GM12878 (cell line): ENCODE measurements at regions not wholly inside any gene's neighbourhood (a gene's known extent, or its start where the extent isn't known, plus 50 kb on each side); places are given as distances from the start of the nearest gene placed in this dataset.

ENCODE experiments used
- ATAC-seq: fragments of 200-7000 bp; cut with Tn5 transposase; 3 replicates; pipeline ENCODE4 v1.9.1; 2020; ENCODE audit warnings: mild to moderate bottlenecking, moderate library complexity
- BruUV-seq: library from RNA; stranded (reverse); fragments of 400-500 nt; replicated peaks from 2 replicates; lab custom pipeline; 2021; lab: Mats Ljungman, UMichigan
- CTCF ChIA-PET: fragments of 300-600 bp; sonication (Branson Sonifier 250); formaldehyde crosslinking; extraction: SDS; loops from one replicate; lab custom pipeline; 2021; ENCODE audit warnings: inconsistent platforms; lab: Yijun Ruan, JAX
- POLR2A ChIA-PET: fragments of 350-600 bp; formaldehyde crosslinking; extraction: SDS; loops from one replicate; lab custom pipeline; 2021; ENCODE audit warnings: inconsistent platforms; lab: Charles Lee
- RAD21 ChIA-PET: fragments of 300-600 bp; sonication (Branson Sonifier 250); formaldehyde crosslinking; loops from one replicate; lab custom pipeline; 2023; ENCODE audit warnings: antibody characterized with exemption; ENCODE audit not compliant: unreplicated experiment; lab: Charles Lee
- SMC1A ChIA-PET: fragments of 300-600 bp; sonication (Branson Sonifier 250); formaldehyde crosslinking; loops from one replicate; lab custom pipeline; 2023; ENCODE audit not compliant: unreplicated experiment, uncharacterized antibody; lab: Charles Lee
- DNase-seq: peaks from one replicate; pipeline ENCODE4 v3.0.0-alpha.2; 2011; ENCODE audit warnings: low read depth, low spot score
- FAIRE-seq: peaks from 3 replicates; lab custom pipeline; 2011; peaks lifted over from hg19 to GRCh38; lab: Jason Lieb, UNC
- H2AFZ ChIP-seq: 2 replicates; pipeline ENCODE4 v1.6.0; 2011; ENCODE audit warnings: low read depth, low read length, control low read depth; ENCODE audit not compliant: control insufficient read depth
- H3K27ac ChIP-seq: 2 replicates; pipeline ENCODE4 v1.5.1; 2011; ENCODE audit warnings: control low read depth; ENCODE audit not compliant: control insufficient read depth, insufficient read depth
- H3K27me3 ChIP-seq, 2 experiments: replicated peaks in 1 of 2; 2 replicates each; pipeline versions ENCODE4 v1.6.0 to v1.6.1; 2011; ENCODE audit warnings: low read length in 1 of 2; ENCODE audit not compliant: control insufficient read depth in 2 of 2, insufficient read depth in 2 of 2
- H3K36me3 ChIP-seq, 2 experiments: 2 replicates each; pipeline ENCODE4 v1.5.1; 2011; ENCODE audit warnings: low read length in 1 of 2; ENCODE audit not compliant: control insufficient read depth in 2 of 2, insufficient read depth in 2 of 2
- H3K4me1 ChIP-seq: 2 replicates; pipeline ENCODE4 v1.6.1; 2011; ENCODE audit warnings: mild to moderate bottlenecking, low read length, moderate library complexity, mixed read lengths; ENCODE audit not compliant: control insufficient read depth, insufficient read depth
- H3K4me2 ChIP-seq: 2 replicates; pipeline ENCODE4 v1.6.0; 2011; ENCODE audit warnings: control low read depth; ENCODE audit not compliant: control insufficient read depth, insufficient read depth
- H3K4me3 ChIP-seq: fragments of 200-600 bp; sonication (generic); 2 replicates; pipeline ENCODE4 v1.5.1; 2016
- H3K79me2 ChIP-seq: 2 replicates; pipeline ENCODE4 v1.6.0; 2011; ENCODE audit warnings: low read length; ENCODE audit not compliant: control insufficient read depth, insufficient read depth
- H3K9ac ChIP-seq: 2 replicates; pipeline ENCODE4 v1.8.0; 2011; ENCODE audit warnings: low read length, control low read depth, mixed read lengths; ENCODE audit not compliant: control insufficient read depth, insufficient read depth
- H3K9me3 ChIP-seq: replicated peaks from 3 replicates; pipeline ENCODE4 v1.5.1; 2011; ENCODE audit warnings: mild to moderate bottlenecking, low read length; ENCODE audit not compliant: control insufficient read depth, insufficient read depth
- H4K20me1 ChIP-seq: 2 replicates; pipeline ENCODE4 v1.6.0; 2011; ENCODE audit not compliant: control insufficient read depth, insufficient read depth
- BHLHE40 ChIP-seq, 2 experiments: fragments of 450-650 bp in 1 of 2; IDR thresholded peaks; 2 replicates each; pipeline ENCODE4 v1.6.1; 2011 to 2017; ENCODE audit warnings: low read depth in 2 of 2, borderline replicate concordance in 1 of 2, improper control_type of control experiment in 1 of 2, low read length in 1 of 2, mild to moderate bottlenecking in 1 of 2
- BRCA1 ChIP-seq: IDR thresholded peaks from 2 replicates; pipeline ENCODE4 v1.6.1; 2011; ENCODE audit warnings: low read depth, low read length, improper control_type of control experiment
- CBFB ChIP-seq: IDR thresholded peaks from 2 replicates; pipeline ENCODE4 v1.6.1; 2016; ENCODE audit warnings: antibody characterized with exemption, low read depth
- CBX5 ChIP-seq: sonication (generic); IDR thresholded peaks from 2 replicates; pipeline ENCODE4 v1.6.1; 2016; ENCODE audit warnings: low read depth, moderate library complexity, mild to moderate bottlenecking, inconsistent platforms
- CEBPB ChIP-seq, 2 experiments: fragments of 150-350 bp in 1 of 2; IDR thresholded peaks; 2 replicates each; pipeline ENCODE4 v1.6.1; 2012 to 2014; ENCODE audit warnings: low read depth in 2 of 2, low read length in 2 of 2, borderline replicate concordance in 1 of 2, inconsistent platforms in 1 of 2
- CHD2 ChIP-seq: IDR thresholded peaks from 2 replicates; pipeline ENCODE4 v1.6.1; 2011; ENCODE audit warnings: low read depth, low read length, improper control_type of control experiment, borderline replicate concordance
- CREB1 ChIP-seq: IDR thresholded peaks from 2 replicates; pipeline ENCODE4 v1.6.1; 2012; ENCODE audit warnings: low read depth, mild to moderate bottlenecking, inconsistent platforms
- EGR1 ChIP-seq, 2 experiments: IDR thresholded peaks; 1 replicate in 1 of 2; 2 replicates in 1 of 2; pipeline ENCODE4 v1.6.1; 2011 to 2012; ENCODE audit warnings: low read depth in 2 of 2, low read length in 2 of 2, borderline replicate concordance in 1 of 2, mild to moderate bottlenecking in 1 of 2, moderate library complexity in 1 of 2
- FOS ChIP-seq: IDR thresholded peaks from 3 replicates; pipeline ENCODE4 v1.6.1; 2011; ENCODE audit warnings: borderline replicate concordance; ENCODE audit not compliant: insufficient read length; ENCODE audit errors: extremely low read depth
- HCFC1 ChIP-seq: fragments of 150-350 bp; IDR thresholded peaks from 2 replicates; pipeline ENCODE4 v1.6.1; 2014; ENCODE audit warnings: low read length
- IKZF1 ChIP-seq: fragments of 450-650 bp; conservative IDR thresholded peaks from 2 replicates; pipeline ENCODE4 v1.6.1; 2017; ENCODE audit warnings: antibody characterized with exemption, mild to moderate bottlenecking
- IKZF2 ChIP-seq, 2 experiments: fragments of 450-650 bp; IDR thresholded peaks; 2 replicates each; pipeline ENCODE4 v1.6.1; 2017; ENCODE audit warnings: mild to moderate bottlenecking in 2 of 2, moderate library complexity in 2 of 2
- NFYA ChIP-seq: IDR thresholded peaks from 2 replicates; pipeline ENCODE4 v1.6.1; 2011; ENCODE audit warnings: low read depth, mild to moderate bottlenecking, low read length, improper control_type of control experiment, borderline replicate concordance
- NFYB ChIP-seq: IDR thresholded peaks from 2 replicates; pipeline ENCODE4 v1.6.1; 2011; ENCODE audit warnings: low read depth, mild to moderate bottlenecking, low read length, improper control_type of control experiment, moderate library complexity; ENCODE audit not compliant: insufficient read depth
- PML ChIP-seq: IDR thresholded peaks from 2 replicates; pipeline ENCODE4 v1.6.1; 2012; ENCODE audit warnings: low read length, inconsistent platforms
- SMAD5 ChIP-seq: IDR thresholded peaks from 2 replicates; pipeline ENCODE4 v1.6.1; 2016; ENCODE audit warnings: antibody characterized with exemption, low read depth
- SMC3 ChIP-seq: IDR thresholded peaks from 2 replicates; pipeline ENCODE4 v1.6.1; 2011; ENCODE audit warnings: low read length, improper control_type of control experiment, borderline replicate concordance
- TBL1XR1 ChIP-seq: IDR thresholded peaks from 2 replicates; pipeline ENCODE4 v1.6.1; 2012; ENCODE audit warnings: low read depth, low read length, improper control_type of control experiment
- TCF3 ChIP-seq: IDR thresholded peaks from 2 replicates; pipeline ENCODE4 v1.6.1; 2012; ENCODE audit warnings: low read depth, mild to moderate bottlenecking, low read length, borderline replicate concordance; ENCODE audit not compliant: insufficient read depth
- ZBTB11 ChIP-seq: fragments of 450-650 bp; formaldehyde crosslinking; IDR thresholded peaks from 2 replicates; pipeline ENCODE4 v1.5.0; 2022; ENCODE audit warnings: mild to moderate bottlenecking, missing genetic modification characterization
- WGBS: methylation state at CpG from one replicate; pipeline ENCODE4 v1.1.6; 2016; ENCODE audit warnings: low lambda C conversion rate; ENCODE audit not compliant: insufficient replicate concordance, insufficient coverage; ENCODE audit errors: missing lambda C conversion rate; 5-methylcytosine and 5-hydroxymethylcytosine counted together
- in situ Hi-C: fragments of 300-500 bp; cut with MboI; formaldehyde crosslinking; loops from 9 replicates; pipeline ENCODE4 v1.14.3; 2018; ENCODE audit warnings: mixed read lengths
- intact Hi-C: fragments of 100-400 bp; cut with micrococcal nuclease; formaldehyde crosslinking; loops from one replicate; pipeline ENCODE4 v1.14.2; 2022; ENCODE audit not compliant: unreplicated experiment

DNA sequence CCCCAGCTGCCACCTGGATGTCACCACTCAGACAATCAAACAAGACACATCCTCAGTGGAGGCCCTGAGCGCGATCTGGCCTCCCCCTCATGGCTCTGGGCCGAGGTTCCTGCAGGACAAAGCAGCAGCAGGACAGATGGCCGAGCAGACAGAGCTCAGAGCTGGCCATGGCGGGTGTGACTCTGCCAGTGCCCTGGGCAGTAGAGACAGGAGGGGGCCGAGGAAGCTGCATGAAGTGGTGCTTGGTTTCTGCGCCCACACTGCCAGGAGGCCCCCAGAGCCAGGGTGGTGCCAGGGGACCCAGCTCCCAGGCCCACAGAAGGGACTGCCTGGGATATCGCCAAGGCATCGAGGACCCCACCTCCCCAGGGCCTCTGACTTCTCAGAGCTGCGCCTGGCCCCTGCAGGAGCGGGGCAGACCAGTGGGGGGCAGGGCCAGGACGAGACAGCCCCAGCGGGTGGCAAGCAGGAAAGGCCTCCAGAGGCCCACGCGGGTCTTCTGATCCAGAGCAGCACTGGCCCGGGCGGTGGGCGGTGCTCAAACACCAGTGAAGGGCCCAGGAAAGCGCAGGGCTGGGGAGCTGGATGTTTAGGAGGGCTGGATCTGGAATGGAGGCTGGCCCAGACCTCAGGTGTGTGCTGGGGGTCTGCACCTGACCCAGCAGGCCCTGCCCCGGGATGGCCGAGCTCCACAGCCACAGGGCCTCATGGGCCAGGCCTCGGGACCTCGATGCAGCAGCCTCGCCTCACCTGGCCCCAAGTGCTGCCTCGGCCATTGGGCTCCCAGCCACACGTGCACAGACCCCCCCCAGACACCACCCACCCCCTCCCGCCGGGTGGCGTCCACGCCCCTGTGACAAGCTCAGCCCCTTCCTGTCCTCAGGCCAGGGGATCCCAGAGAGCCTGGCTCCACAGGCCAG, 76.0 kb downstream of the GOLGA8G start:
- no peak overlapping the region for H3K4me2 ChIP-seq
- no peak overlapping the region for H3K9ac ChIP-seq
- no peak overlapping the region for H3K27ac ChIP-seq
- no peak overlapping the region for H2AFZ ChIP-seq
- POLR2A ChIA-PET, result no interaction called here
- CTCF ChIA-PET, result interaction anchor here (0.6 kb wide), 1 partner anchor 769 kb away, joined by 3 read pairs; no protein-coding TSS in a partner anchor
- FAIRE-seq, result no peak
- WGBS, result 42% methylated on average over 30 of the region's 30 CpGs
- H3K79me2 ChIP-seq, result no peaks in the 10 kb centered on the region
- no peaks in the 10 kb centered on the region for H3K36me3 ChIP-seq
- intact Hi-C loops (no loop called here), in situ Hi-C loops (no loop called here)
- no peak for ATAC-seq
- DNase-seq, result no peak
- SMC1A ChIA-PET, result no interaction called here
- TF ChIP-seq SMC3, result no peak
- no peak for TF ChIP-seq HCFC1
- no peak for TF ChIP-seq ZBTB11 (CRISPR knock-in tag)
- TF ChIP-seq NFYB, result no peak
- TF ChIP-seq CBX5, result no peak
- TF ChIP-seq BHLHE40 (IDR thresholded peaks at IDR 0.05; ENCODE audit: borderline replicate concordance in 1 of 2, low read depth in 2 of 2, low read length in 1 of 2), result no peak
- TF ChIP-seq NFYA, result no peak
- no peak for TF ChIP-seq IKZF1
- no peak for TF ChIP-seq CEBPB (IDR thresholded peaks at IDR 0.05; ENCODE audit: borderline replicate concordance in 1 of 2, low read depth in 2 of 2, low read length in 2 of 2)
- no peak for TF ChIP-seq CBFB
- no peak for TF ChIP-seq PML
- TF ChIP-seq EGR1 (IDR thresholded peaks at IDR 0.05; ENCODE audit: borderline replicate concordance in 1 of 2, low read depth in 2 of 2, low read length in 2 of 2), result no peak
- no peak for TF ChIP-seq TBL1XR1
- no peak for TF ChIP-seq FOS
- no peak for TF ChIP-seq SMAD5
- TF ChIP-seq IKZF2 (IDR thresholded peaks at IDR 0.05), result no peak
- no peak for TF ChIP-seq TCF3
- no peak for TF ChIP-seq CHD2
- TF ChIP-seq BRCA1, result no peak
- no peak for TF ChIP-seq CREB1
- TF ChIP-seq, all 136 proteins: peak for 0
- Histone ChIP-seq H3K4me3 (no peak overlapping the region), H3K27me3 (no peaks in the 10 kb centered on the region; a peak in 2 of 4 replicates), H4K20me1 (no peaks in the 10 kb centered on the region), H3K9me3 (no peaks in the 10 kb centered on the region), H3K4me1 (no peaks in the 10 kb centered on the region)
- RAD21 ChIA-PET, result no interaction called here
- no TSS peak for BruUV-seq
